Neural progenitor cell (in vitro differentiated cells): ENCODE measurements at regions not wholly inside any gene's neighbourhood (a gene's known extent, or its start where the extent isn't known, plus 50 kb on each side); places are given as distances from the start of the nearest gene placed in this dataset.
"Not testable (repeated sequence)": the region's sequence is repeated elsewhere in the genome, so short reads cannot be mapped to it uniquely, and the experiment has no call there.

ENCODE experiments used
- DNase-seq: peaks from one replicate; pipeline ENCODE4 v3.0.0-alpha.2; 2016; ENCODE audit warnings: low spot score
- H2AFZ ChIP-seq: fragments of 200-600 bp; sonication (generic); replicated peaks from 2 replicates; pipeline ENCODE4 v1.6.1; 2016; ENCODE audit warnings: antibody characterized with exemption
- H3F3A ChIP-seq: fragments of 200-600 bp; sonication (generic); 2 replicates; pipeline ENCODE4 v1.6.1; 2016; ENCODE audit warnings: antibody characterized with exemption, low read depth
- H3K27ac ChIP-seq: fragments of 200-600 bp; sonication (generic); 2 replicates; pipeline ENCODE4 v1.5.1; 2016; ENCODE audit warnings: mild to moderate bottlenecking
- H3K27me3 ChIP-seq: fragments of 200-600 bp; sonication (generic); 2 replicates; pipeline ENCODE4 v1.6.1; 2016; ENCODE audit warnings: mild to moderate bottlenecking, moderate library complexity
- H3K36me3 ChIP-seq: fragments of 200-600 bp; sonication (generic); 2 replicates; pipeline ENCODE4 v1.5.1; 2016
- H3K4me1 ChIP-seq: fragments of 200-600 bp; sonication (generic); 2 replicates; pipeline ENCODE4 v1.6.1; 2016; ENCODE audit warnings: mixed run types
- H3K4me2 ChIP-seq: fragments of 200-600 bp; sonication (generic); 2 replicates; pipeline ENCODE4 v1.6.1; 2016
- H3K4me3 ChIP-seq: fragments of 200-600 bp; sonication (generic); 2 replicates; pipeline ENCODE4 v1.5.1; 2016
- H3K79me2 ChIP-seq: fragments of 200-600 bp; sonication (generic); 2 replicates; pipeline ENCODE4 v1.6.1; 2016; ENCODE audit warnings: low read depth
- H3K9ac ChIP-seq: fragments of 200-600 bp; sonication (generic); 2 replicates; pipeline ENCODE4 v1.6.1; 2016
- H3K9me3 ChIP-seq: fragments of 200-600 bp; sonication (generic); 2 replicates; pipeline ENCODE4 v1.5.1; 2016; ENCODE audit warnings: low read depth
- H4K20me1 ChIP-seq: fragments of 200-600 bp; sonication (generic); 2 replicates; pipeline ENCODE4 v1.6.1; 2016; ENCODE audit warnings: low read depth
- H3K27ac Mint-ChIP-seq: 3 replicates; pipeline ENCODE4 v1.8.0; 2021; ENCODE audit warnings: mixed read lengths
- H3K27me3 Mint-ChIP-seq: 2 replicates; pipeline ENCODE4 v1.8.0; 2022; ENCODE audit warnings: low read depth, mild to moderate bottlenecking, inconsistent platforms, moderate library complexity, mixed read lengths; ENCODE audit not compliant: insufficient read depth
- H3K36me3 Mint-ChIP-seq: 3 replicates; pipeline ENCODE4 v1.8.0; 2021; ENCODE audit warnings: mixed read lengths
- H3K4me1 Mint-ChIP-seq: 3 replicates; pipeline ENCODE4 v1.8.0; 2021; ENCODE audit warnings: mixed read lengths
- H3K4me3 Mint-ChIP-seq: 3 replicates; pipeline ENCODE4 v1.8.0; 2021; ENCODE audit warnings: mild to moderate bottlenecking, moderate library complexity, mixed read lengths
- H3K9me3 Mint-ChIP-seq: 3 replicates; pipeline ENCODE4 v1.8.0; 2020; ENCODE audit warnings: mixed read lengths
- CTCF ChIP-seq: fragments of 200-600 bp; sonication (generic); IDR thresholded peaks from 2 replicates; pipeline ENCODE4 v1.5.1; 2017; ENCODE audit warnings: antibody characterized with exemption, mild to moderate bottlenecking
- EZH2 ChIP-seq: fragments of 200-600 bp; sonication (generic); IDR thresholded peaks from 2 replicates; pipeline ENCODE4 v1.6.1; 2017; ENCODE audit warnings: antibody characterized with exemption, mild to moderate bottlenecking, moderate library complexity
- EZH2phosphoT487 ChIP-seq: fragments of 200-600 bp; sonication (generic); IDR thresholded peaks from 2 replicates; pipeline ENCODE4 v1.6.1; 2017; ENCODE audit warnings: antibody characterized with exemption

- Histone ChIP-seq H3F3A (no peaks in the 10 kb centered on the region), H3K4me1 (no peaks in the 10 kb centered on the region), H3K27ac (no peak overlapping the region), H2AFZ (no peak overlapping the region), H4K20me1 (no peaks in the 10 kb centered on the region), H3K27me3 (no peaks in the 10 kb centered on the region), H3K79me2 (no peaks in the 10 kb centered on the region), H3K4me2 (no peak overlapping the region), H3K9ac (no peak overlapping the region), H3K36me3 (no peaks in the 10 kb centered on the region), H3K4me3 (no peak overlapping the region), H3K9me3 (no peaks in the 10 kb centered on the region)
- Mint-ChIP-seq H3K4me1 (no peaks in the 10 kb centered on the region), H3K36me3 (no peaks in the 10 kb centered on the region), H3K9me3 (no peaks in the 10 kb centered on the region), H3K27me3 (peaks cover 2% of the 10 kb centered on the region), H3K27ac (no peak overlapping the region), H3K4me3 (no peak overlapping the region)
- DNase-seq: no peak
- TF ChIP-seq CTCF (no peak), EZH2 (no peak), EZH2phosphoT487 (no peak)
These were observed 193.3 kb upstream of the HTR1E start for GRCh38 chr6:86744048-86744447.

- H3K4me3 Mint-ChIP-seq: no peak overlapping the region
- peaks cover 2% of the 10 kb centered on the region for H3K9me3 Mint-ChIP-seq
- DNase-seq: no peak
- no peaks in the 10 kb centered on the region for H3K36me3 Mint-ChIP-seq
- Histone ChIP-seq H3K4me3 (no peak overlapping the region), H4K20me1 (no peaks in the 10 kb centered on the region), H3F3A (no peaks in the 10 kb centered on the region), H3K4me2 (no peak overlapping the region), H3K27me3 (no peaks in the 10 kb centered on the region), H2AFZ (no peak overlapping the region), H3K9ac (no peak overlapping the region), H3K36me3 (no peaks in the 10 kb centered on the region), H3K79me2 (no peaks in the 10 kb centered on the region), H3K9me3 (no peaks in the 10 kb centered on the region), H3K4me1 (no peaks in the 10 kb centered on the region), H3K27ac (no peak overlapping the region)
- no peaks in the 10 kb centered on the region for H3K4me1 Mint-ChIP-seq
- no peak overlapping the region for H3K27ac Mint-ChIP-seq
- peaks cover 2% of the 10 kb centered on the region for H3K27me3 Mint-ChIP-seq
- TF ChIP-seq EZH2: no peak
- TF ChIP-seq EZH2phosphoT487: no peak
- TF ChIP-seq CTCF: no peak
These were observed 199.2 kb upstream of the HTR1E start for GRCh38 chr6:86738078-86738477.

GRCh38 chr6:86731631-86732030 lies 205.7 kb upstream of the HTR1E start:
- H3K27me3 Mint-ChIP-seq, H3K27me3 ChIP-seq, H3K79me2 ChIP-seq, H3K4me3 ChIP-seq, H3K27ac Mint-ChIP-seq, H3F3A ChIP-seq, H4K20me1 ChIP-seq, H3K4me1 Mint-ChIP-seq, H3K4me1 ChIP-seq, H3K9ac ChIP-seq, H3K4me2 ChIP-seq, H3K27ac ChIP-seq, H3K36me3 ChIP-seq, H3K9me3 ChIP-seq, H3K4me3 Mint-ChIP-seq, DNase-seq, H3K36me3 Mint-ChIP-seq, H3K9me3 Mint-ChIP-seq, H2AFZ ChIP-seq: not testable (repeated sequence)

GRCh38 chr6:86730772-86731171 lies 206.6 kb upstream of the HTR1E start:
- H3K27me3 ChIP-seq, H4K20me1 ChIP-seq, H3F3A ChIP-seq, H3K36me3 Mint-ChIP-seq, H3K79me2 ChIP-seq, H3K9ac ChIP-seq, H3K27me3 Mint-ChIP-seq, H3K36me3 ChIP-seq, H3K4me1 Mint-ChIP-seq, H3K4me1 ChIP-seq, DNase-seq, H3K27ac ChIP-seq, H2AFZ ChIP-seq, H3K27ac Mint-ChIP-seq, H3K9me3 ChIP-seq, H3K9me3 Mint-ChIP-seq, H3K4me3 ChIP-seq, H3K4me2 ChIP-seq, H3K4me3 Mint-ChIP-seq: not testable (repeated sequence)
